Neutrophil (primary cell): ENCODE measurements at regions not wholly inside any gene's neighbourhood (a gene's known extent, or its start where the extent isn't known, plus 50 kb on each side); places are given as distances from the start of the nearest gene placed in this dataset.

Experiments used
- H3K27ac ChIP-seq: fragments of 200-600 bp; sonication (generic); 2 replicates; pipeline ENCODE4 v1.5.1; 2016; ENCODE audit warnings: mild to moderate bottlenecking, moderate library complexity
- H3K27me3 ChIP-seq: fragments of 200-600 bp; sonication (generic); 2 replicates; pipeline ENCODE4 v1.6.0; 2016; ENCODE audit warnings: mild to moderate bottlenecking
- H3K36me3 ChIP-seq: fragments of 200-600 bp; sonication (generic); 2 replicates; pipeline ENCODE4 v1.5.1; 2017
- H3K4me1 ChIP-seq, 2 experiments: fragments of 200-600 bp in 1 of 2; sonication (generic) in 1 of 2; 1 replicate in 1 of 2; 2 replicates in 1 of 2; pipeline versions ENCODE4 v1.5.1 to v1.6.1; 2013 to 2016; ENCODE audit warnings: low read depth in 1 of 2, low read length in 1 of 2, mild to moderate bottlenecking in 1 of 2, moderate library complexity in 1 of 2; ENCODE audit not compliant: control insufficient read depth in 1 of 2, insufficient read depth in 1 of 2
- H3K4me3 ChIP-seq, 2 experiments: fragments of 200-600 bp in 1 of 2; sonication (generic) in 1 of 2; 1 replicate in 1 of 2; 2 replicates in 1 of 2; pipeline ENCODE4 v1.5.1; 2013 to 2016; ENCODE audit warnings: low read depth in 1 of 2, low read length in 1 of 2, mild to moderate bottlenecking in 1 of 2, moderate library complexity in 1 of 2
- H3K9me3 ChIP-seq: fragments of 200-600 bp; sonication (generic); 2 replicates; pipeline ENCODE4 v1.5.1; 2016
- TF ChIP-seq, protein P1 (sequence below): fragments of 200-600 bp; sonication (generic); IDR thresholded peaks from 2 replicates; pipeline ENCODE4 v1.5.1; 2016; ENCODE audit warnings: antibody characterized with exemption

DNA sequence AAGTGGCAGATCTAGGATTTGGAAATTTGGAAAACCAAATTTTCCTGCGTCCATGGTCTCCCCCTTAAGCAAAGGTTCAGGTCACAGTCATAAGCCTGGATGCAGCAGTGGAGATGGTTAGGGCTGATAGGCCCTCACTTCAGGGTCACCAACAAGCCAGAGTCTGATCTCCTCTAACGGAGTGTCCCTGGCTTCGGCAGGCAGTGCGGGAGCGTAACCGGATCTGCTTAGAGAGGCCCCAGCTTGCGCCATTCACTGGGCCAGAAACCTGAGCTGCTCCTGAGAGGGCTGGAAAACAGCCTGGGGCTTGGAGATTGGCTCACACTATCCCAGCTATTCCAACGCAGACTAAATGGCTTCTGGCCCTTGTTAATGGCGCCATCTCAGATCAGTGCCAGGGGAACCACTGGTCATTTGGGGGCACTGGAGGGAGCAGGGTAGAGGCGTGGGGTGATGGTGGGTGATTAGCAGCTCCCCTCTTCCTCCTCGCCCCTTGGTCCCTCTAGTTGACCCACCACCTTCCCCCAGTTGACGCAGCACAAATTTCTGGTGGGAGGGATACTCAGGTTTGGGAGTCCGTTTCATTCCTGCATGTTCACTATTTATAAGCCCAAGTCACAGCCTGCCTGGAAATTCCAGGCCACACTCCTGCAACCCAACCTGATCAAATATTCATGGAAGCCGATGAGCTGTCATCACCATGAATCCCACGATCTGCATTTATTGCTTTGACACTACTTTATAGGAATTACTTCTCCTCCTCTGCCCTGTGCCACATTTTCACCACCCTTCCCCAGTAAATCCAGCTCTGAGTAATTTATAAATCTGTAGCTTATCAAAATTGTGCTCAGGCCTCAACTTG lies 134.6 kb upstream of the CPEB4 start:
- H3K27ac ChIP-seq: no peak overlapping the region
- no peaks in the 10 kb centered on the region for H3K36me3 ChIP-seq
- H3K9me3 ChIP-seq: no peaks in the 10 kb centered on the region
- no peaks in the 10 kb centered on the region for H3K27me3 ChIP-seq
- peaks cover 0 to 9% of the 10 kb centered on the region in 2 experiments for H3K4me1 ChIP-seq
- TF ChIP-seq, protein P1, sequence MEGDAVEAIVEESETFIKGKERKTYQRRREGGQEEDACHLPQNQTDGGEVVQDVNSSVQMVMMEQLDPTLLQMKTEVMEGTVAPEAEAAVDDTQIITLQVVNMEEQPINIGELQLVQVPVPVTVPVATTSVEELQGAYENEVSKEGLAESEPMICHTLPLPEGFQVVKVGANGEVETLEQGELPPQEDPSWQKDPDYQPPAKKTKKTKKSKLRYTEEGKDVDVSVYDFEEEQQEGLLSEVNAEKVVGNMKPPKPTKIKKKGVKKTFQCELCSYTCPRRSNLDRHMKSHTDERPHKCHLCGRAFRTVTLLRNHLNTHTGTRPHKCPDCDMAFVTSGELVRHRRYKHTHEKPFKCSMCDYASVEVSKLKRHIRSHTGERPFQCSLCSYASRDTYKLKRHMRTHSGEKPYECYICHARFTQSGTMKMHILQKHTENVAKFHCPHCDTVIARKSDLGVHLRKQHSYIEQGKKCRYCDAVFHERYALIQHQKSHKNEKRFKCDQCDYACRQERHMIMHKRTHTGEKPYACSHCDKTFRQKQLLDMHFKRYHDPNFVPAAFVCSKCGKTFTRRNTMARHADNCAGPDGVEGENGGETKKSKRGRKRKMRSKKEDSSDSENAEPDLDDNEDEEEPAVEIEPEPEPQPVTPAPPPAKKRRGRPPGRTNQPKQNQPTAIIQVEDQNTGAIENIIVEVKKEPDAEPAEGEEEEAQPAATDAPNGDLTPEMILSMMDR: no peak
- H3K4me3 ChIP-seq: no peak overlapping the region

DNA sequence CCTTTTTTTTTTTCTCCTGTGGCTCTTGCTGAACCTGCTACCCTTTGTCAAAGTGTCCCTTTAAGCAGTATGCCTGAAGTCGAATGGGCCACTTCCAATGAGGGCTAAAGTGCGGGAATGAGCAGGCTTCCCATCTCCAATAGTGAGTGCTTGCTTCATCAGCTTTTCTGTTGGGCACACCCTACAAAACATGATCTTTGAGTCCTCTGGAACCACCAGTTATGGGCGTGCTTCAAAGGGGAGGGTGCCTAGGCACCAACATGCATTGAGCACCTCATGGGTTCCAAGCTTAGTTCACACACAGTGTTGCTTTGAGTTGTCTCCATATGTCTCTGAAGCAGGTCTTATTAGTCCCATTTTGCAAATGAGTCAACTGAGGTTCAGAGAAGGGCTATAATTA lies 132.8 kb upstream of the CPEB4 start:
- no peaks in the 10 kb centered on the region for H3K36me3 ChIP-seq
- H3K27me3 ChIP-seq: no peaks in the 10 kb centered on the region
- no peaks in the 10 kb centered on the region for H3K9me3 ChIP-seq
- no peak overlapping the region for H3K27ac ChIP-seq
- H3K4me3 ChIP-seq: no peak overlapping the region
- TF ChIP-seq, protein P1: no peak
- H3K4me1 ChIP-seq: peaks cover 0 to 11% of the 10 kb centered on the region in 2 experiments

DNA sequence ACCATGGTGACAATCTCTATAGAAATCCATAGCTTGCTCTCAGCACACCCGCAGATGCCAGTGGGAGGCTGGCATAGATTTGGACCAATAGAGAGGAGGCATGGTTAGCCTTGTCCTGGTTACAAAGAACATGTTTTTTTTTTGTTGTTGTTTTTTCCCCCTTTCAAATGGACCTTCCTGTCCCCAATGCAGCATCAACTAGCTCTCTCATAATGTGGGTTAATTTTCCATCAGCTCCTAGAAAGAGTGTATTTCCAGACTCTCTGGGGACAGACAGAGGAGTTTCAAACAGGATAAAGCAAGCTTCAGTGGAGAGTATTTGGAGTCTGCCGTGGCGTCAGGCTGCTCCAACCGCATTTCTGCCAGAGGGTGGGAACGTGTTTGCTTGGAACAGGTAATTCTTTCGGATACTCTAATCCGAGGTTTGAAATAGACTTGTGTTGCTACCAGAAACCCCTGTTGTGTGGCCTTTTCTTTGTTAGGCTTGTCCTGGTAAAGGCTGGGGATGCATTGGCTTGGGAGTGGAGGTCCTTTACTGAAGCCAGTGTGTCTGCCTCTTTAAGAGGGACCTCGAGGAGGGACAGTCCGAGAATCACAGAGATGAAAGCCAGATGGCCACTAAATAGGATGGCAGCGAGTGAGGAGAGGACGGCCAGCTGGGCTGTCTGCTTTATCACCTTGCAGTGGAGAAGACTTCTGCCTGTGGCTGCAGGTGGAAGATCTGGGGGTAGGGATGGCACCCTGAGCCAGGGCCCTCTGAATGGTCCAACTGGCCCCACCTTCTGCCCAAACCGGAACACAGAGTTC lies 130.5 kb upstream of the CPEB4 start:
- H3K4me1 ChIP-seq: peaks cover 0 to 3% of the 10 kb centered on the region in 2 experiments

DNA sequence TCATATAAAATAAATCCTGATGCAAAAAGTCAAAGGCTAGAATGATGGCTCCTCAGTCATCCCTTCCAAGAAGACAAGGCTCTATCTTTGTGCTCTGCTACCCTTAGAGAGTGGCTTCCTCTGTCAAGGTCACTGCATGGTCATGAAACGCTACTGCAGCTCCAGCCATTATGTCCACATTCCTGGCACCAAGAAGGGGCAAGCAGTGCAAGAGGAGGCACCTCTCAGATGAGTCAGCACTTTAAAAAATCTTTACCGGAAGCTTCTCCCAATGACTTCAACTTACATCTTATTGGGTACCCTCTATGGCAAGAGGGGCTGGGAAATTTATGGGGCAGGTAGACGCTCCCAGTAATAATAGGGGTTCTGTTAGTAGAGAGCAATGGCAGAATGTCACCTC lies 129.5 kb upstream of the CPEB4 start:
- Histone ChIP-seq H3K27ac (no peak overlapping the region), H3K4me3 (no peak overlapping the region), H3K4me1 (peaks cover 0 to 3% of the 10 kb centered on the region in 2 experiments), H3K9me3 (no peaks in the 10 kb centered on the region), H3K27me3 (no peaks in the 10 kb centered on the region), H3K36me3 (no peaks in the 10 kb centered on the region)
- TF ChIP-seq, protein P1: no peak

More for the DNA sequence above, 130.5 kb upstream of the CPEB4 start:
- no peak overlapping the region for H3K4me3 ChIP-seq
- H3K9me3 ChIP-seq: no peaks in the 10 kb centered on the region
- H3K36me3 ChIP-seq: no peaks in the 10 kb centered on the region
- TF ChIP-seq, protein P1: no peak
- no peak overlapping the region for H3K27ac ChIP-seq
- no peaks in the 10 kb centered on the region for H3K27me3 ChIP-seq

DNA sequence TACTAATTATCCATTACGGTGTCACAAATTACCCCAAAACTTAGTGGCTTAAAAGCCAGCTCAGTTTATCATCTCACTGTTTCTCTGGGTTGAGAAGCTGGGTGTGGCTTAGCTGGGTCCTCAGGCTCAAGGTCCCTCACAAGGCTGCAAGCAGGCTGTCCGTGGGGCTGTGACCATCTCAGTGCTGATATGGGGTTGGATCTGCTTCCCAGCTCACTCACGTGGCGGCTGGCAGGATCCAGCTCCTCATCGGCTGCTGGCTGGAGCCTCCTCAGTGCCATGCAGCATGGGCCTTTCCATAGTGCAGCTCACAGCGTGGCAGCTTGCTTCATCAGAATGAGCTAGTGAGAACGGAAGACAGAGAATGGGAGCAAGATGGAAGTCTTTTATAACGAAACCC lies 128.5 kb upstream of the CPEB4 start:
- Histone ChIP-seq H3K27me3 (no peaks in the 10 kb centered on the region), H3K27ac (no peak overlapping the region), H3K36me3 (no peaks in the 10 kb centered on the region), H3K4me1 (peaks cover 0 to 3% of the 10 kb centered on the region in 2 experiments), H3K9me3 (no peaks in the 10 kb centered on the region), H3K4me3 (no peak overlapping the region)
- TF ChIP-seq, protein P1: no peak
